Karpas-422 (cell line): ENCODE measurements at regions not wholly inside any gene's neighbourhood (a gene's known extent, or its start where the extent isn't known, plus 50 kb on each side); places are given as distances from the start of the nearest gene placed in this dataset.
"Not testable (repeated sequence)": the region's sequence is repeated elsewhere in the genome, so short reads cannot be mapped to it uniquely, and the experiment has no call there.

ENCODE experiments used
- DNase-seq: peaks from one replicate; pipeline ENCODE4 v3.0.0-alpha.2; 2015
- H2AFZ ChIP-seq: fragments of 200-600 bp; sonication (generic); 2 replicates; pipeline ENCODE4 v1.6.1; 2014; ENCODE audit warnings: antibody characterized with exemption, low read length, mixed read lengths
- H3K27ac ChIP-seq: fragments of 200-600 bp; sonication (generic); 2 replicates; pipeline ENCODE4 v1.5.1; 2014; ENCODE audit warnings: mild to moderate bottlenecking, low read length, moderate library complexity
- H3K27me3 ChIP-seq: fragments of 200-600 bp; sonication (generic); 2 replicates; pipeline ENCODE4 v1.6.1; 2014; ENCODE audit warnings: low read length, mixed read lengths
- H3K36me3 ChIP-seq: fragments of 200-600 bp; sonication (generic); 2 replicates; pipeline ENCODE4 v1.6.1; 2014; ENCODE audit warnings: low read length, mixed read lengths; ENCODE audit not compliant: insufficient read depth
- H3K4me1 ChIP-seq: fragments of 200-600 bp; sonication (generic); 2 replicates; pipeline ENCODE4 v1.6.1; 2014; ENCODE audit warnings: mild to moderate bottlenecking, low read length, mixed read lengths
- H3K4me2 ChIP-seq: fragments of 200-600 bp; sonication (generic); 2 replicates; pipeline ENCODE4 v1.6.1; 2014; ENCODE audit warnings: low read length, low read depth, mild to moderate bottlenecking; ENCODE audit not compliant: poor library complexity, severe bottlenecking
- H3K4me3 ChIP-seq: fragments of 200-600 bp; sonication (generic); 2 replicates; pipeline ENCODE4 v1.5.1; 2014; ENCODE audit warnings: mild to moderate bottlenecking, antibody characterized with exemption, low read length, mixed read lengths
- H3K79me2 ChIP-seq: fragments of 200-600 bp; sonication (generic); 2 replicates; pipeline ENCODE4 v1.6.1; 2014; ENCODE audit warnings: mild to moderate bottlenecking, low read length, mixed read lengths
- H3K9ac ChIP-seq: fragments of 200-600 bp; sonication (generic); 2 replicates; pipeline ENCODE4 v1.6.0; 2014; ENCODE audit warnings: low read length
- H3K9me2 ChIP-seq: fragments of 200-600 bp; sonication (generic), shearing (Covaris generic); replicated peaks from 2 replicates; pipeline ENCODE4 v1.6.0; 2014; ENCODE audit warnings: mild to moderate bottlenecking, low read length, moderate library complexity; ENCODE audit not compliant: insufficient read depth
- H3K9me3 ChIP-seq: fragments of 300-700, 200-600 bp; sonication (generic); 2 replicates; pipeline ENCODE4 v1.6.1; 2014; ENCODE audit warnings: low read length, mixed read lengths
- H4K20me1 ChIP-seq: fragments of 200-600 bp; sonication (generic); 2 replicates; pipeline ENCODE4 v1.6.1; 2014; ENCODE audit warnings: mild to moderate bottlenecking, antibody characterized with exemption, low read length, low read depth; ENCODE audit not compliant: insufficient read depth

DNA sequence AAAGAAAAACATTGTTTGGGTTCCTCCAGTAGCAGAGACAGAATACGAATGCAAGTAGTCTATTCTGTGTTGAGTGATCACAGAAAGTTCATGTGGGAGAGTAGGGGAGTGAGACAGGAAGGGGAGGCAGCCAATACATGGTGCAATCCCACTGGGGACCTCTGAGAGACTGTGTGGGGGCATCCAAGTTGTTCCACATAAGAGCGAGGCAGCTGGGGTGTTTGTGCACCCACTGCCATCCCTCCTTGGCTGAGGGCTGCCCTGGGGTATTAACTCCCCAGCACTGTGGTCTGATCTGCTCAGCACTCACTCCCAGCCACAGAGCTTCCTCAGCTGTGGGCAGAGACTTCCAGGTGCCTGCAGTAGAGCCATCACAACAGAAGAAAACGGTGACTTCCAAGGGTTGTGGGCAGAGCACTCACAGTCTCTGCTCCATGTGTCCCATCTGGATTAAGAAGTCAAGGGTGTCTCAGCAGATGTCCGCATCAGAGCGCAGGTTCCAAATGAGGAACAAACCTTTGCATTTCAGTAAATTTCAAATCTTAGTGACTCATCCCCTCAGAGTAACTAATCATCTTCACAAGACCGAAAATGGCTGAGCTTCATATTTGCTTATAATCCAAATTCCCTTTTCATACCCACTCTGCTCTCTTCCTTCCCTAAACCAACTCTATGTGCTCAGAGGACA lies 101.9 kb upstream of the NAA20 start:
- Histone ChIP-seq H2AFZ (peak overlapping the region; percentile 36; the same call in 1 of the 2 replicates), H3K4me2 (peak overlapping the region; percentile 62), H3K79me2 (no peaks in the 10 kb centered on the region), H3K27ac (peak overlapping the region; percentile 74), H4K20me1 (no peaks in the 10 kb centered on the region), H3K27me3 (no peaks in the 10 kb centered on the region), H3K4me3 (peak overlapping the region; percentile 55), H3K9me3 (no peaks in the 10 kb centered on the region), H3K36me3 (no peaks in the 10 kb centered on the region), H3K4me1 (peaks cover 57% of the 10 kb centered on the region), H3K9ac (peak overlapping the region; percentile 49), H3K9me2 (no peaks in the 10 kb centered on the region)
- DNase-seq = peak; percentile 91

DNA sequence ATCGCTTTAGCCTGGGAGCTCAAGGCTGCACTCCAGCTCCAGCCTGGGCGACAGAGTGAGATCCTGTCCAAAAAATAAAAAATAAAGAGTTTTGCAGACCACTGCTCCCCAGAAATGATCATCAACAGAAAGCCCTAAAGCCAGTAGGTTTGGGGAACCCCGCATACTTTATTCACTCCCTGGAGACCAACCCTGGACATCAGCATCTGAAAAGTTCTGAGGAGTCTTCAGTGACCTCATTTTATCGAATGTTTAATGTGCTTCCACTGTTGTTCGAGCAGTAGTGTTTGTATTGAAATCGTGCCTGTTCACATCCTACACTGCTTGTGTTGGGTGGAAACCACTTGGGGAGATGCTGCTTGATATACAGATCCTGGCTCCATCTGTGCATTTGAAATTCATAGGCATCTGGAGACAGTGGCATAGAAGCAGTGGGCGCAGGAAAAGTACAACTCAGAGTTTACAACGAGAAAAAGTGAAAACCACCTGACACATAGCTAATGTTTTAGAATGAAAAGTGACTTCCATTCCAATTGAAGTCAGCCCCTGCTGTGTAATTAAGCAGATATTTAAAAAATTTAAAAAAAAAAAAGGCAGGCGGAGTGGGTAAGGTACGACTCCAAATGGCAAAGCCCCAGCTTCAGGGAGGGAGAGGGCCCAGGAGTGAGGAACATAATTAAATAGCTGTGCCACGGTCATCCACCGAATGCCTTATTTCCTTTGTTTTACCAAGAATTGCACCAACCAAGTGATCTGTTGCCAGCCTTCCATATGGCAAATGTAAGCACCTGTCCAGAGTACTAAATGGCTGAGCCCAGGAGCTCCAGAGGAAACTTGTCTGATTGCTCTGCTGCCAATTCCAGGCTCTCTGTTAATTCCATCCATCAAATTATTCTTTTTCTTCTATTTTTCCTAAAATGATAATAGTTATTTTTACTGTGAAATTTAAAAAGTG lies 100.4 kb upstream of the NAA20 start:
- H3K4me1 ChIP-seq = peaks cover 51% of the 10 kb centered on the region
- no peaks in the 10 kb centered on the region for H3K27me3 ChIP-seq
- no peak overlapping the region for H3K9ac ChIP-seq
- no peak overlapping the region for H3K27ac ChIP-seq
- no peak overlapping the region for H3K4me3 ChIP-seq
- no peaks in the 10 kb centered on the region for H3K9me3 ChIP-seq
- H3K4me2 ChIP-seq = peak overlapping the region; percentile 31
- H3K36me3 ChIP-seq = no peaks in the 10 kb centered on the region
- H3K79me2 ChIP-seq = no peaks in the 10 kb centered on the region
- H3K9me2 ChIP-seq = no peaks in the 10 kb centered on the region
- no peaks in the 10 kb centered on the region for H4K20me1 ChIP-seq
- peak overlapping the region; percentile 6; the same call in 1 of the 2 replicates for H2AFZ ChIP-seq
- no peak for DNase-seq

DNA sequence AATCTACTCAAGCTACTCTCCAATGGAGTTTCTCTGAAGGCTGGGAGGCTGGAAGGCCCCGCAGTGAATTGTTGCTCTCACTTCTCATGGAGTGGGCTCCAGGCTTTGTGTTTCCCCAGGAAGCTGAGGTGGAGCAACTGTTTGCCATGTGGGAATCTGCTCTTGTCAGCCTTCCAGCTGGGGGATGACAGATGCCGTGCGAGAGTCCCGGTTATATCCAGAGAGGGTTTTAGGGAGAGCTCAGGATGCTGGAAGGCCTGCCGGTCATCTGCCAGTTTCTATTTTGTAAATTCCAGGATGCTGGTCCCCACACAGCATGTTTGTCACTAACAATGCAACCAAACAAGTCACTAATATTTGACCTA lies 98.2 kb upstream of the NAA20 start:
- H3K9ac ChIP-seq = no peak overlapping the region
- no peak overlapping the region for H3K27ac ChIP-seq
- no peak overlapping the region for H2AFZ ChIP-seq
- H3K4me3 ChIP-seq = no peak overlapping the region
- no peaks in the 10 kb centered on the region for H3K27me3 ChIP-seq
- no peaks in the 10 kb centered on the region for H3K36me3 ChIP-seq
- H3K79me2 ChIP-seq = no peaks in the 10 kb centered on the region
- no peaks in the 10 kb centered on the region for H3K9me2 ChIP-seq
- H3K4me1 ChIP-seq = peaks cover 46% of the 10 kb centered on the region
- H3K9me3 ChIP-seq = no peaks in the 10 kb centered on the region
- H3K4me2 ChIP-seq = no peak overlapping the region
- no peaks in the 10 kb centered on the region for H4K20me1 ChIP-seq
- no peak for DNase-seq

GRCh38 chr20:19920381-19921138 lies 96.6 kb upstream of the NAA20 start:
- no peak for DNase-seq
- no peak overlapping the region for H3K9ac ChIP-seq
- H2AFZ ChIP-seq = no peak overlapping the region
- no peak overlapping the region for H3K27ac ChIP-seq
- no peaks in the 10 kb centered on the region for H3K27me3 ChIP-seq
- no peaks in the 10 kb centered on the region for H3K36me3 ChIP-seq
- H3K4me3 ChIP-seq = no peak overlapping the region
- H4K20me1 ChIP-seq = no peaks in the 10 kb centered on the region
- H3K9me2 ChIP-seq = no peaks in the 10 kb centered on the region
- H3K79me2 ChIP-seq = no peaks in the 10 kb centered on the region
- no peak overlapping the region for H3K4me2 ChIP-seq
- H3K9me3 ChIP-seq = no peaks in the 10 kb centered on the region
- H3K4me1 ChIP-seq = peaks cover 30% of the 10 kb centered on the region

DNA sequence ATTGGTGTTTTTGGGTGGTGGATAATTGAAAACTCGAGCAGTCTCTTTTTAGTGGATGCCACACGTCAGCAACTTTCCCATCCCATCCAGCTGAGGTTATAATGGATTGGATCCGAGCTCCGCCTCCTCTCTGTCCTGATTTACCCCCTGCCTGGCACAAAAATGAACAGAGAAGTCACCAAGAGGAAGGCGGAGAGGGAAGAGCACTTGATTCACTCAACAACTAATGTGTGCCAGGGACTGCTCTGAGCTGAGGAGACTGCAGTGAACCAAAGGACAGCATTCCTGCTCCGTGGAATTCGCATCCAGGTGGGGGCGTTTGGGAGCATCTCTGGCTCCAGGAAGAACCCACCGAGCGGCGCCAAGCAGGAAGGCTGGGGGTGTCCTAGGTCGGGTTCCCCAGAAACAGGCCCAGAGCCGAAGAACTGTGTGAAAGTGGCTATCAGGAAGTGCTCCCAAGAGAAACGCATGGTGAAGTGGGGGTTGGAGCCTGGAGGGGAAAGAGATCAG lies 95.8 kb upstream of the NAA20 start:
- Histone ChIP-seq H3K79me2 (no peaks in the 10 kb centered on the region), H3K4me2 (no peak overlapping the region), H3K27me3 (no peaks in the 10 kb centered on the region), H3K9me2 (no peaks in the 10 kb centered on the region), H3K9ac (no peak overlapping the region), H2AFZ (no peak overlapping the region), H3K4me3 (no peak overlapping the region), H3K27ac (no peak overlapping the region), H3K4me1 (peaks cover 22% of the 10 kb centered on the region), H3K36me3 (no peaks in the 10 kb centered on the region), H4K20me1 (no peaks in the 10 kb centered on the region), H3K9me3 (no peaks in the 10 kb centered on the region)
- no peak for DNase-seq

DNA sequence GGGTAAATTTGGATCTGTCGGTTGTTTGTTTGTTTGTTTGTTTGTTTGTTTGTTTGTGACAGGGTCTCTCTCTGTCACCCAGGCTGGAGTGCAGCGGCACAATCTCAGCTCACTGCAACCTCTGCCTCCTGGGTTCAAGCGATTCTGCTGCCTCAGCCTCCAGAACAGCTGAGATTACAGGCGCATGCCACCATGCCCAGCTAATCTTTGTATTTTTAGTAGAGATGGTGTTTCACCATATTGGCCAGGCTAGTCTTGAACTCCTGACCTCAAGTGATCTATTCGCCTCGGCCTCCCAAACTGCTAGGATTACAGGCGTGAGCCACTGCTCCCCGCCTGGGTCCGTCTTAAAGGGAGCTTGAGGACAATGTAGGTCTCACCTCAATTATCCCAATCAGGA lies 95.3 kb upstream of the NAA20 start:
- DNase-seq, H3K9me2 ChIP-seq: not testable (repeated sequence)
- peaks cover 17% of the 10 kb centered on the region for H3K4me1 ChIP-seq

GRCh38 chr20:19922716-19923115 lies 94.4 kb upstream of the NAA20 start:
- H3K79me2 ChIP-seq = no peaks in the 10 kb centered on the region
- no peaks in the 10 kb centered on the region for H3K9me2 ChIP-seq
- H3K4me3 ChIP-seq = no peak overlapping the region
- H4K20me1 ChIP-seq = no peaks in the 10 kb centered on the region
- H3K27me3 ChIP-seq = no peaks in the 10 kb centered on the region
- no peaks in the 10 kb centered on the region for H3K36me3 ChIP-seq
- no peak overlapping the region for H3K4me2 ChIP-seq
- H2AFZ ChIP-seq = no peak overlapping the region
- H3K9ac ChIP-seq = no peak overlapping the region
- no peak overlapping the region for H3K27ac ChIP-seq
- no peaks in the 10 kb centered on the region for H3K9me3 ChIP-seq
- DNase-seq = no peak
- H3K4me1 ChIP-seq = peaks cover 8% of the 10 kb centered on the region

More for the DNA sequence above, 95.3 kb upstream of the NAA20 start:
- not testable (repeated sequence) for H2AFZ ChIP-seq, H3K27ac ChIP-seq, H3K4me2 ChIP-seq, H3K4me3 ChIP-seq, H3K9ac ChIP-seq, H3K9me3 ChIP-seq, H3K79me2 ChIP-seq, H4K20me1 ChIP-seq, H3K27me3 ChIP-seq, H3K36me3 ChIP-seq

DNA sequence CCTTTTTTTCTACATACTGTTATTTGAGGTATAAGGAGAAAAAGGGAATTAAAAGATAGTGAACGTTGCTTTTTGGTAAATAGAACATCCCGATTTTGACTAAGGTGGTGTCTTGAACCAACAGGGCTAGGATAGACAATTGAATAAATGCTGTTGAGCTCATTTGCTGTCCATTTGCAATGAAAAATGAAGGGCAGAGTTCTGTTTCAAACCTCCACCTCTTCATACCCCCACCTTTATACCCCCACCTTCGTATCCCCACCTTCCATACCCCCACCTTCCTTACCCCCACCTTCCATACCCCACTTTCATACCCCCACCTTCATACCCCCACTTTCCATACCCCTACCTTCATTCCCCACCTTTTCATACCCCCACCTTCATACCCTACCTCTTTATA lies 93.4 kb upstream of the NAA20 start:
- H3K27me3 ChIP-seq = no peaks in the 10 kb centered on the region
- no peak for DNase-seq
- H3K79me2 ChIP-seq = no peaks in the 10 kb centered on the region
- H3K4me1 ChIP-seq = no peaks in the 10 kb centered on the region
- H3K4me3 ChIP-seq = no peak overlapping the region
- H3K27ac ChIP-seq = no peak overlapping the region
- no peak overlapping the region for H3K4me2 ChIP-seq
- H2AFZ ChIP-seq = no peak overlapping the region
- no peaks in the 10 kb centered on the region for H4K20me1 ChIP-seq
- H3K36me3 ChIP-seq = no peaks in the 10 kb centered on the region
- H3K9ac ChIP-seq = no peak overlapping the region
- no peaks in the 10 kb centered on the region for H3K9me2 ChIP-seq
- H3K9me3 ChIP-seq = no peaks in the 10 kb centered on the region
